K562 (cell line): ENCODE measurements at regions not wholly inside any gene's neighbourhood (a gene's known extent, or its start where the extent isn't known, plus 50 kb on each side); places are given as distances from the start of the nearest gene placed in this dataset.

ENCODE experiments used
- ETV6 ChIP-seq, 3 experiments: fragments of 150-350 bp in 1 of 3; sonication (generic) in 1 of 3; formaldehyde crosslinking in 1 of 3; IDR thresholded peaks; 2 replicates each; pipeline versions ENCODE4 v1.6.1 to v1.8.0; 2014 to 2022; ENCODE audit warnings: borderline replicate concordance in 2 of 3, low read depth in 2 of 3, antibody characterized with exemption in 1 of 3, low read length in 1 of 3, mild to moderate bottlenecking in 1 of 3, missing genetic modification reagents in 1 of 3
- NFIC ChIP-seq: fragments of 450-650 bp; IDR thresholded peaks from 2 replicates; pipeline ENCODE4 v1.6.1; 2017; ENCODE audit warnings: mild to moderate bottlenecking, inconsistent platforms
- NFRKB ChIP-seq: fragments of 450-650 bp; IDR thresholded peaks from 2 replicates; pipeline ENCODE4 v1.6.1; 2016; ENCODE audit warnings: low read depth
- TF ChIP-seq, protein P1 (sequence below), 3 experiments: IDR thresholded peaks in 2 of 3; conservative IDR thresholded peaks in 1 of 3; 2 replicates each; pipeline ENCODE4 v1.5.1; 2011 to 2012; ENCODE audit warnings: low read length in 3 of 3, mild to moderate bottlenecking in 3 of 3, control low read depth in 2 of 3, improper control_type of control experiment in 1 of 3, inconsistent platforms in 1 of 3, low read depth in 1 of 3, mixed read lengths in 1 of 3, moderate library complexity in 1 of 3; ENCODE audit not compliant: insufficient read depth in 2 of 3
- TF ChIP-seq, protein P2 (sequence below), 2 experiments: fragments of 450-650 bp in 1 of 2; sonication (generic) in 1 of 2; formaldehyde crosslinking in 1 of 2; IDR thresholded peaks in 1 of 2; conservative IDR thresholded peaks in 1 of 2; 2 replicates each; pipeline versions ENCODE4 v1.6.1 to v1.8.1; 2016 to 2023; ENCODE audit warnings: mild to moderate bottlenecking in 2 of 2, moderate library complexity in 2 of 2, inconsistent platforms in 1 of 2, missing genetic modification reagents in 1 of 2

DNA sequence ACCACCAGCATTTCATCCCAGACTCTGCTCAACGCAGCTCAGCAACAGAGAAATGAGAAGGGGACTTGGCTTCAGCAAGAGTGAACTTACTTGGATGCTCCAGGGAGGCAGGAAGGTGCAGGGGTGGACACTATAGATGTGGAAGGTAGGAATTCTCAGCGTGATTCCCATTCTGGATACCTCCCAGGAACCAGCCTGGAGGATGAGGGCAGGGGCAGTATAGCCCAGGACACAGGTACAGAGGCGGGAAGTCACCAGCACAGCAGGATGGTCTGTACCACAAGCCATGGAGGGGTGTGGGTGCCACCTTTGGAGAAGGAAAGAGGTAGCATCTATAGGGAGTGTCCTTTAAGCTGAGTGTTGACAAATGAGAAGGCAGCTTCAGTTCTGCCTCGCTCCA lies 1275.2 kb downstream of the TBC1D22A start:
- TF ChIP-seq NFRKB (no peak), ETV6 (IDR thresholded peaks at IDR 0.05; ENCODE audit: borderline replicate concordance in 1 of 2, low read depth in 2 of 2, low read length in 1 of 2) (no peak), ETV6 (CRISPR knock-in tag; IDR thresholded peaks at IDR 0.05; ENCODE audit: borderline replicate concordance) (no peak), NFIC (no peak)
- TF ChIP-seq, protein P1, sequence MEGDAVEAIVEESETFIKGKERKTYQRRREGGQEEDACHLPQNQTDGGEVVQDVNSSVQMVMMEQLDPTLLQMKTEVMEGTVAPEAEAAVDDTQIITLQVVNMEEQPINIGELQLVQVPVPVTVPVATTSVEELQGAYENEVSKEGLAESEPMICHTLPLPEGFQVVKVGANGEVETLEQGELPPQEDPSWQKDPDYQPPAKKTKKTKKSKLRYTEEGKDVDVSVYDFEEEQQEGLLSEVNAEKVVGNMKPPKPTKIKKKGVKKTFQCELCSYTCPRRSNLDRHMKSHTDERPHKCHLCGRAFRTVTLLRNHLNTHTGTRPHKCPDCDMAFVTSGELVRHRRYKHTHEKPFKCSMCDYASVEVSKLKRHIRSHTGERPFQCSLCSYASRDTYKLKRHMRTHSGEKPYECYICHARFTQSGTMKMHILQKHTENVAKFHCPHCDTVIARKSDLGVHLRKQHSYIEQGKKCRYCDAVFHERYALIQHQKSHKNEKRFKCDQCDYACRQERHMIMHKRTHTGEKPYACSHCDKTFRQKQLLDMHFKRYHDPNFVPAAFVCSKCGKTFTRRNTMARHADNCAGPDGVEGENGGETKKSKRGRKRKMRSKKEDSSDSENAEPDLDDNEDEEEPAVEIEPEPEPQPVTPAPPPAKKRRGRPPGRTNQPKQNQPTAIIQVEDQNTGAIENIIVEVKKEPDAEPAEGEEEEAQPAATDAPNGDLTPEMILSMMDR (IDR thresholded peaks at IDR 0.05 in 2 of 3, conservative IDR thresholded peaks at IDR 0.05 in 1 of 3; ENCODE audit: insufficient read depth in 2 of 3, low read depth in 1 of 3, low read length in 3 of 3): no peak
- TF ChIP-seq, protein P2, sequence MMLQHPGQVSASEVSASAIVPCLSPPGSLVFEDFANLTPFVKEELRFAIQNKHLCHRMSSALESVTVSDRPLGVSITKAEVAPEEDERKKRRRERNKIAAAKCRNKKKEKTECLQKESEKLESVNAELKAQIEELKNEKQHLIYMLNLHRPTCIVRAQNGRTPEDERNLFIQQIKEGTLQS (IDR thresholded peaks at IDR 0.05): no peak
- TF ChIP-seq, protein P2 (CRISPR knock-in tag; conservative IDR thresholded peaks at IDR 0.05): no peak
